Stimulated activated CD8-positive, alpha-beta memory T cell treated with anti-CD3 and anti-CD28 coated beads, Interleukin-7, amount 100 ng/mL, for 48 hours (primary cell): ENCODE measurements at regions not wholly inside any gene's neighbourhood (a gene's known extent, or its start where the extent isn't known, plus 50 kb on each side); places are given as distances from the start of the nearest gene placed in this dataset.

Source experiments
- DNase-seq, 2 donors: peaks; one replicate each; pipeline ENCODE4 v3.0.0-alpha.2; 2020; ENCODE audit warnings: low read depth in 1 of 2; ENCODE audit errors: extremely low read depth in 1 of 2

DNA sequence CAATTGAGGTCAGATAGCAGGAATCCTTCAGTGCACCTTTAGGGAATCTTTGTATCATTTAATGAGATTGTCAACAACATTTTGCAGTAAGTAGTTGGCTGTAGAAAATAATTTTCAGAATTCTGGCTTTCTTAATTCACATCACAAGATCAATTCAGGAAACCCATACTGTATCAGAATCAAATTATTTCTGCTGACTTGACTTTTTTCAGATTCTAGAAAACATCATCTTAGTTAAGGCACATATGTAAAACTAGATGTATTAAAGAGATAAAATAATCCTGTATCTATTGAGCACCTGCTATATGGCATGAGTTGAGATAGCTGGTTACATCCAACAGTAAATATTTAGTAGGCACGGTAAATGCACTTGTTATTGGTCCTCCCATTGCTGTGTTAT, 791.4 kb downstream of the TDRD15 start:
- no peak for DNase-seq

DNA sequence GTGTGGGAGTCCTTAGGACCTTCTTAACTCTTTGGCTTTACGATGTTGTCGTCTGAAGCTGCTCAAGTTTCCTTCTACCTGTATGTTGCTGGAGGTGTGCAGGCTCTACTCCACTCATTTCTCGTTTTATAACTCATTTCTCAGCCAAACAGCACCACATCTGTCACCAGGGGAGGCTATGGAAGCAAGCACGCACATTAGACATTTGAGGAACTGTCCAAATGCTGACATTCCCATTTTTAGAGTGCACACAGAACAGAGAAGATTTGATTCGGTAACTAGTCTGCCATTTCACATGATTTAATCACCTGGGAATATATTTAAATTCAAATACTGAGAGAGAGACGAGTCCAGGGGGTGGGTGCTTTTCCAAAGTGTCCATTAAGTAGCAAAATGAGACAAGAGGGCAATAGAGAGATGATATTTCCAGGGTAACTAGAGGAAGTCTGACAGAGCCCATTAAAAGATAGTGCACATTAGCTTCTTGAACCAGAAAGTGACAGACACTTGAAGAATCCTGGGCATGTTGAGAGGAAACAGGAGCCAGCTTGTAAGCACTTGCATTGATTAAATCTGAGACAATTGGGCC, 793.3 kb downstream of the TDRD15 start:
- DNase-seq = no peak

DNA sequence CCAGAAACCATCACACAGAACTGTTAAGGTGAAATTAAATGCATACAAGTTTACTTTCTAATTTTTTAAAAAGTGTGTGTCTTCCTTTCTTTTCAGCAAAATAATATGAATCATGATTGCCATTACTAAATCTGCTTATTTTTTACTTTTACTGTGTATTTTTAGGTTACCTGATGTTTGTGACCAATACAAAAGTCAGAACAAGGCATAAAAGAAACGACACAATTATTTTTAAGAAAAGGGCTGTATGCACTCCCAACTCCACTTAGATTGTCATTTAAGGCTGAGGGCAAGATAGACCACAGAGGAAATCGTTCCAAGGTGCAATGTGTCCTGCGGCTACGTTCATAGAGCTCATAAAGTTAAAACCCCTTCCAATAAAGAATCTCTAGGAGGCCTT, 797.0 kb downstream of the TDRD15 start:
- no peak for DNase-seq

DNA sequence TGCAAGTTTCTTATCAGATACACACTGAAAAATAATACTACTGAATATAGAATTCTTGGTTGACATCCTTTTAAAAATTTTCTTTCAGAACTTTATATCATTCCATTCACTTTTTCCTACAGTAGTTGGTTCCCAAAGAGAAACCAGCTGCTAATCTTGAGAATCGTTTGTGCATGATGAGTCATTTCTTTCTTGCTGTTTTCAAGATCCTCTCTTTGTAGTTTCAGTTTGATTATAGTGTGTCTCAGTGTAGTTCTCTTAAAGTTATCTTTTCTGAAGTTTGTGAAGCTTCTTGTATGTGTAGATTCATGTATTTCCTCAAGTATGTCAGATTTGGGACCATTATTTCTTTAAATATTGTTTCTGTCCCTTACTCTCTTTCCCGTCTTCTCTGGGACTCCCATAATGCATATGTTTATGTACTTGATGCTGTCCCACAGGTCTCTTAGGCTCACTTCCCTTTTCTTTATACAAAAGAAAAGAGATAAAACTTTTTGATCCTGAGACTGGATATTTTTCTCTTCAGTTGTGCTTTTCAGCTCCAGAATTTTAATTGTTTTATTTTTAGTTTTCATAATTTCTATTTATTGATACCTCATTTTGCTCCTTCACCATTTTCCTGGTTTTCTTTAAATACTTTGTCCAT, 801.0 kb downstream of the TDRD15 start:
- no peak for DNase-seq

DNA sequence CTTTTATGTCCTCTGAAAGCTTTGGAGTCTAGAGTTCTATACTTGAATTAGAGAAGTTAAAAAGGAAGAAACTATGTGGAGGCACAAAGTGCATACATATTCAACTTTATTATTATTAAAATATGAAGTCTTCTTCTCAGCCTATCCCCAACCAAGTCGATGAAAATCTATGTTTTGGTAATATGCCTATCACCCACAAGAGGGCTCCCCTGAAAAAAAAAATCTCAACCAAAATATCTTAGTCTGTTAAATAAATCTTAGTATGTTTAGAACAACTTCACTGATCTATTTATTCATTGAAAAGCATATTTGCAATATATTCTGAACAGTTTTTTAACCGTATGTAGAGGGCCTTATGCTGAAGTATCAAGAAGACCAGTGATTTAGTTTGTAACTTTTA, 804.5 kb downstream of the TDRD15 start:
- no peak for DNase-seq

DNA sequence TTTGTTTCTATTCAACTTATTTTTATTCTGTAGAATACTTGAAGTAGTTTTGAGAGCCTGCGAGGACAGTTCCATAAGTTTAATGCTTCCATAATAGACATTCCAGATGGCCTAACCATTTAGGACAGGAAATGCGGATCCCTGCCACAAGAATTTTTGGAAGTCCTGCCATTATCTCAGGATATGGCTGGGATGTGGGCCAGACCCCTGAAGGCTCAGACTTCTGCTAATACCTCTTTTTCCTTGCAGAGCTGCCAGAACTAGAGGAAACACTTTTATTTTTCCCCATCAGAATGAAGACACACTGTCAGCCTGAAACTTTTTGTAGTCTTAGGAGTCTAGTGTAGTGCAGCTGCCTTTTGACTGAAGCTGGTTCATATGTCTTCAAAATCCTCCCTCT, 806.5 kb downstream of the TDRD15 start:
- DNase-seq = no peak

DNA sequence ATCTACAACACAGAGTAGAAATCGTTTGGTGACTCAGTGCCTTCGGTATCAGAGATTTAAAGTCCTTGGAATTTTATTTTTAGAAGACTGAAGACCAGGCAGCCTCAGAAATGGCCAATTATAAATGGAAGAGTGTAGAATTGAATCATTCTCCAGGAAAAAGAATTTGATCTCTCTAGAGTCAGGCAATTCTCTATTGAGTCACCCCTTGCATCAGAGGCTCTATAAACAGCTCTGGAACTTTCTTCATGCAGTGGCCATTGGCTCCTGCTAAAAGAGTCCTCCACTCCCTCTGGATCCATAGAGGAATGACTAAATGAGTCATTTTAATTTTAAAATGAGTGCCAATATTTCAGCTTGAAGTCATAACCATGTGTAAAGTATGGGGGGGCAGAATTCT, 816.2 kb downstream of the TDRD15 start:
- no peak for DNase-seq

DNA sequence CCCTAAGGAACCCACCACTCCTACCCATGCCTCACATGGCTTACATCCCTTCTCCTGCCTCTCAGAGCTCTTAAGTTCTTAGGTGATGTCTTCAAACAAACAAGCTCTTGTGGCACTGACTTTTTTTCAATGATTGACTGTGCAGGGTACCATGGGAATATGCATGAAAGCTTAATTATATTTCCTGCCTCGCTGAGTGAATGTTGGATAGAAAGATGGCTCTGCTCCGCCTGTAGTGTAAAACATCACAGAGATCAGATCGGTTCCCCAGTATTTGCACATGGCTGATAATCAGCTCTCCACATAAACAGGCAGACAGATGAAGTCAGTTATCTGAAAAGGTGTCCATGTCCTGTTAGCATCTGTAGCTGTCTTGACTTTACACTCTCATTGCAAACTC, 820.8 kb downstream of the TDRD15 start:
- no peak for DNase-seq

DNA sequence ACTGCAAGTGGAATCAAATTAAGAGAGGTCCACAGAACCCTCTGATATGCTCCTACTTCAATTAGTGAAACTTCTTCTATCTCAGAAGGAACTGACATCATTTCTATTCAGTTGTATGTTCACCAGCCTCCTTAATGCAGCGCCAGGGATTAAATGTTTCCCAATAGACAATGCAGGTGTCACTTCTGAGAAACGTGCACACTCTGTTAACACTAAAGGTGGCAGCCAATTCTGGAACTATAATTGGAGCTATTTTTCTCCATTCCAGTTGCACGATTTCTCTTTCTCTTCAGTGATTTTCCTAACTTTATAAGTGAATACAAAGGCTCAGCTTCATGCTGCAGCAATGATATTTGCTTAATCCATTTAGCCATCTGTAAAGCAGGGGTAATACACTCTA, 821.9 kb downstream of the TDRD15 start:
- DNase-seq = no peak

DNA sequence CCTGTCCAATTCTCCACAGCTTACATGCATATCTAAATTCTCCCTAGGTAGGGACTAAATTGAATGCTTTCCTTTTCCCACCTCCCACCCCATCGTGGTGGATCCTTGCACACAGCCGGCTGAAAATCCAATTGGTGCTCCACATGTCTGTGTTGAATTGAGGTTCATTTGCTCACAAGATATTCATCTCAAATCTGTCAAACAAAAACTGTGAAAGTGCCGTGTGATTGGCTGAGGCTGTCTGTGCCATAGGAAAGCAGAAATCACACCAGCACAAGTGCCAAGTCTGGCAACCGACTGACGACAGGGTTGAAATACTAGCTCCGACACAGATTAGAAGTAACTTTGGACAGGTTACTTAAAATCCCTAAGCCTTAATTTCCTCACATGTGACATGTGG, 823.3 kb downstream of the TDRD15 start:
- DNase-seq = no peak

DNA sequence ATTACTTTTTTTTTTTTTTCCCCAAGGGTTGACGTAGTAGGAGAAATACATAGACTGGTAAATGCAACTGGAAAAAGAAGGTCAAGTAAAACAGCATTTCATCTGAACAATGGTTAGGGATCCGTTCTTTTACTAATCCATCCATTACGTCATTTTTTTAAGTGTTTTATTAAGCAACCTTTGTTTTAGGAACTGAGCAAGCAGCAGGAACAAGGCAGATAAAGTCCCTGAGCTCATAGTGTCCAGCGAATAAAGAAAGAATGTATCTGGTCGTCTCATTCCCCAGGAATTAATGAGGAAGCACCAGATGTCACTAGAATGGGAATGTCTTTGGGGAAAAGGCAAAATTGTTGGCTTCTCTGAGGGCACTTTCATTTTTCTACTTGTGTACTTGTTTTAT, 842.4 kb downstream of the TDRD15 start:
- no peak for DNase-seq

DNA sequence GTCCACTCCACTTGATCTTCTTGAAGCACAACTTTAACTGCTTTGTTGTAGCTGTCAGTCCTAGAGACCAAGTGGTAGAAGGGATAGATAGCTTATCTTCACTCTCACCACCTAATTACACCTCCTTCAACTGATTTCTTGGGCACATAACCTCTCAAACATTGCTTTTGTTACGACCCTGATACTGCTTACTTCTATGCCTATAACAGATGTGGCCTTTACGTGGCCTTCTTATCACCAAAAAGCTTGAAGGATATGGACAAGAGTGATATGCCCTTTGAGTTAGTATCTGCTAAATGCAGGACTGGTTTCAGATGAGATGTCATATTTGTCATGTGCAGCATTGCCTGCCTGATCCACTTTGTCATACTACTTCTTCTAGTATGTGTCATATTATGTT, 847.2 kb downstream of the TDRD15 start:
- no peak for DNase-seq

DNA sequence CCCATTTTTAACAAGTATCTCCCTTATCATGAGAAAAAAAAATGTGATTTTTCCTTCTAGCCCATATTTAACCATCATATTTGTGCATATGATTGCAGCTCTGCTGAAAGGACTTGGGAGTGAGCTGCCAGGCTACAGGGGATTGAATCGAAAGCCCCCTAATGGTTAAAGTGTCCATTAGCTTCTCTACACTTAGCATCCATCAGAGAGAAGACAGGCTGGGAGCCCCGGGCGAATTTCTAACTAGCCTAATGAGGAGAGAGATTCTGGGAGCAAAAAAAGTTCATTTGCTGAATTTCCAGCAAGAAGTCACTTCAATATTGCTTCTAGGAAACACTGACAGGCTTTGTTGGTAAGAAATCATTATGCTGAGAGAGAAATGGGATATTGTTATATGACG, 848.8 kb downstream of the TDRD15 start:
- no peak for DNase-seq

DNA sequence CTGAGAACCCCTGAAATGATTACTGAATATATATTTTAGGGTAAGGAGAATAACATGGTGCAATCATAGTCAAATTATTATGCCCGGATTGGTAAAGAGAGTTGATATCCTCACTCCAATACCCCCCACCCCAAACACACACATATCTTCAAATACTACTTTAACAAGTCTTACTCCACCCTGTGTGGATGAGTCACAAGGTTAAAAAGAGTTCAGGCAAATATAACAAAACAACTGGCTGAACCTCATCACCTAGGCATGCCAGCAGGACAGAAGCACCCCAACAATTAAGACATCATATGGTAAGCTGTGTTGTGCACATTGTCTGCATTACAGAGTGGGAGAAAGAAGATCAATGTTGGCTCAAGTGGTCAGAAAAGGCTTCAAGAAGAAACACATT, 857.4 kb downstream of the TDRD15 start:
- no peak for DNase-seq

DNA sequence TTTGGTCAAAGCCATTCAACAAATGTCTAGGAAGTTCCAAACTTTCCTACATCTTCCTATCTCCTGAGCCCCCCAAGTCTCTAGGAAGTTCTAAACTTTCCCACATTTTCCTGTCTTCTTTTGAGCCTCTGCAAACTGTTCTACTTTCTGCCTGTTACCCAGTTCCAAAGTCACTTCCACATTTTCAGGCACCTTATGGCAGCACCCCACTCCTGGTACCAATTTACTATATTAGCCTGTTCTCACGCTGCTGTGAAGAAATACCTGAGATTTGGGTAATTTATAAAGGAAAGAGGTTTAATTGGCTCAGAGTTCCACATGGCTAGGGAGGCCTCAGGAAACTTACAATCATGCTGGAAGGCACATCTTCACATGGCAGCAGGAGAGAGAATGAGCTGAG, 869.2 kb downstream of the TDRD15 start:
- DNase-seq = no peak

DNA sequence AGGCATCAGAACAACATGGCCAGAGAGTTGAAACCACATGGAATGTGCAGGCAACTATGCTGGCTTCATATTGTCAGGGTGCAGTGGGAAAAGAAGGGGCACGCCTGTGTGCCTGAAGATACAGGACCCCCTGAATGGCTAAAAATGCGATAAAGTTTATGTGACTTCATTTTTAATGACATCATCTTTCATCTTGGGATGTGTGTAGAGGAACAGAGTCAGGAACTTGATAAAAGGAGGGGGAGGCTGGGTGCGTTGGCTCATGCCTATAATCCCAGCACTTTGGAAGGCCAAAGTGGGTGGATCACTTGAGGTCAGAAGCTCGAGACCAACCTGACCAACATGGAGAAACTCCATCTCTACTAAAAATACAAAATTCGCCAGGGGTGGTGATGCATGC, 872.6 kb downstream of the TDRD15 start:
- DNase-seq = no peak

DNA sequence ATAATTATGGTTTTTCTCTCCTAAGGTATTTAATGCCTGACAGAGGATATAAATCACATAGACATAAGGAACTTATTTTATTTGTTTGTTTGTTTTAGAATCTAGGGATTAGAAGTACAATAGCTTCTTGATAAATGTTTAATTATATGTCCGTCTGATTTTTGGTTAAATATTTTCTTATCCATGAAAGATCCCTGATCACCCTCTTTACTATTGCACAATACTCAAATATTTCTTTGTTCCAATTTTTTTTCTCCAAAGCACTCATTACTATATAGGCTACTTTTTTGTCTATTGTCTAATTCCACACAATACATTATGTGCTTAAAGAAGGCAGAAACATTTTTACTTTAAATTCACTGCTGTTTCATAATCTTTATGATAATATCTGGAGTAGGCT, 875.8 kb downstream of the TDRD15 start:
- DNase-seq = no peak

DNA sequence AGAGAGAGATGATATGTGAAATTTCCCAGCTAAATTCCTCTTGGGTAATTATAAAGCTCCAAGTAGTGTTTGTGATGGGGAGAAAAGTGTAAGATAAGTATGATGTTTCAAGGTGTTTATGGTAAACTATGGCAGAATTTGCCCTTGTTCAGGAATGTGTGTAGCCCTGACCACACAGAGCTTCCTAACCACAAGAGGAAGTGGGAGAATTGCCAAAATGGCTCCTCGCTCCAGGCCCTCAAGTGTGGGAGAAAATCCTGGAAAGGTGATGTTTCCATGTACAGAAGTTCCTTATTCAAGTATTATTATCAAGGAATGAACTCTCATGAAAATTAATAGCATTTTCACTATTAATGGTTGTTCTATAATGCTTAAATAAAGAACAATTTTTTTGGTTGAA, 878.3 kb downstream of the TDRD15 start:
- DNase-seq = no peak

DNA sequence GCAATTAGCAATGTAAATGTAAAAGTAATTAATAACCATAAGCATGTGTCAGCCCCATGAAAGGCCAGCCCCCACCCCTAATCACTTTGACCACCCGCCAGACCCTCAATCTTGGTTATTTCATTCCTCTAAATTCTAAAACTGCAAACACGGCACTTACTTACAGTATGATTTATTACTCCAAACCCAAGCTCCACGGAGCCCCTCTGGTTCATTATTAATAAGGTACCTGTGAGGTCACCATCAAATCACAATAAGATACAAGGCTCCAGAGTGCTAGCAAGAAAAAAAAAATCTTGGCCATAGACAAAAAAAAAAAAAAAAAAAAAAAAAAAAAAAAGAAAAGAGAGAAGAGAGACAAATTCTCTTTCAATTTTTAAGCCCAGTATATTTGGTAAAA, 879.5 kb downstream of the TDRD15 start:
- DNase-seq = no peak

DNA sequence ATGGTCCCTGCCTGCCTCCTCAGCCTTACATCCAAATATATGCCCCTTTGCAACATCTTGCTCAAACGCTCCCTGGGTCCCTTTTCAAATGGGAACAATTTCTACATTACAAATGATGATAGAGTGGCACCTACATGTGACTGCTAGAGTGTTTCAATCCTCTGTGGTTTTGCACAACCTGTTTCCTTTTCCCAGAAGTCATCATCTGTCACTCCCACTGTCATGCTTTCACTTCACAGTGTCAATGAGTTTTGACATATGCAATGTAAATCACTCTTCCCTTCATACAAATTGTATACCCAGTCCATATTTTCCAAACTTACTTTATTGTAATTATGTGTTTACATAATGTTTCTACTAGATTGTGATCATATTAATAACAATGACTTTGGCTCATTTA, 887.3 kb downstream of the TDRD15 start:
- no peak for DNase-seq

DNA sequence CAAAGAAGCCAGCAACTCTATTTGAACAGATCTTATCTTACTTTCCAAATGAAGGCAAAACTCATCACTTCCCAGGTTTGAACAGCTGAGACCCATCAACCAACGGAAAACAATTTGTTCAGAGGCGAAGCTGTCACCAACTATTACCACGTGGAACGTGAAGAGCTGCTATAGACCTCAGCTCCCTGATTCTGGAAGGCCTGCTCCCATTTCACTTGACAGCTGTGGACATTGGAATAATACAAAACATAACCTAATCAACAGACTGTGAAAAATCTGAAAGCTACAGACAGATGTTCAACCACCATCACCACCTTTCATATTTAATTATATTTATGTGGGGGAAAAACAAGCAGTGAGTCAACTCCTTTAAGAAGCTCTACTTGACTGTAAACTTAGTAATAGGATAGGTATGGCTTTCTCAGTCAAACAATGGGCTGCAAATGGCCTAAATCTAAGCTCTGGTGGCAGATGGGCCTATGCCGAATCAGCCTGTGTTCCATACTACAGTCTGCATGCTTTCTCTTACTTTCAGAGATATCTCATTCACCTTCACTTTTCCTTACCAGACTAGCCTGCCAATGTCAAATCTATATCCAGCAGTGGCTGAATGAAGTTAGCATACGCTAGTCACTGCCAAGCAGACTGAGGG, 896.4 kb downstream of the TDRD15 start:
- DNase-seq = no peak

DNA sequence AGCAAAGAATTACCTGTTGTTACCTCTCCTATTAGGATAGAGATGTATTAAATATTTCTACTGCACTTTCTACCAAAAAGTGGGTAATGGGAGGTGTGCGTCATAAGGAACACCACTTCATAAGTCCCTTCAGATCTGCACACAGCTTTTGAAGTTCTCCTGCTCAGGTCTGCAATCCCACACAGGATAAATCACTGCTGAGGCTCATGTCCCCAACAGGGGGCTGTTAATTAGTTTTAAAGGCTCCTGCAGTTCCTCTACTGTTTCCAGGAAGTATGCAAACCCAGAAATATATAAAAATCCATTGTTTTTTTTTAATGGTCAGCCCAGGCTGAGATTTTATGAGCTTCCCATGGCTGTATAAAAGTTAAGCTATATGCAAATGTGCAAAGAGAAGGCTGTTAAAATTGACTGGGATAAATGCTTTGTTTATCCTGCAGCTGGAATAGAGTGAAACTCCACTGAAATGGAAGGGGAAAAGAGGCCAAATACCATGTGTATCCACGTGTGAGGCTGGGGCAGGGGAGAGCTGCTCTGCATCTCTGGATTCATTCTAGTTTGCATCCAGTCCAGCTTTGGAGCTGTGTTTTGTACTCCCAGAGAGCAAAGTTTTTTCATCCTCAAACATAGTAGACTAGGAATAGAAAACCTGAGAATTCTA, 903.7 kb downstream of the TDRD15 start:
- no peak for DNase-seq
